HAP-1 (cell line): ENCODE measurements at regions not wholly inside any gene's neighbourhood (a gene's known extent, or its start where the extent isn't known, plus 50 kb on each side); places are given as distances from the start of the nearest gene placed in this dataset.

Source experiments
- DNase-seq, 2 experiments: peaks; one replicate each; pipeline ENCODE4 v3.0.0-alpha.2; 2016 to 2020; ENCODE audit warnings: low spot score in 2 of 2
- H3K27me3 ChIP-seq: fragments of 250-450 bp; sonication (Bioruptor Pico); 2 replicates; pipeline ENCODE4 v1.5.1; 2020; ENCODE audit warnings: low read depth, mild to moderate bottlenecking, moderate library complexity
- H3K36me3 ChIP-seq: fragments of 250-450 bp; sonication (Bioruptor Pico); replicated peaks from 2 replicates; pipeline ENCODE4 v1.5.1; 2020; ENCODE audit warnings: mild to moderate bottlenecking
- H3K4me1 ChIP-seq: fragments of 250-450 bp; sonication (Bioruptor Pico); 2 replicates; pipeline ENCODE4 v1.5.1; 2020; ENCODE audit warnings: mild to moderate bottlenecking
- H3K4me3 ChIP-seq: fragments of 250-450 bp; sonication (Bioruptor Pico); 2 replicates; pipeline ENCODE4 v1.5.1; 2020; ENCODE audit warnings: mild to moderate bottlenecking, moderate library complexity
- H3K9me3 ChIP-seq: fragments of 250-450 bp; sonication (Bioruptor Pico); 2 replicates; pipeline ENCODE4 v1.5.1; 2020; ENCODE audit warnings: mild to moderate bottlenecking, moderate library complexity
- in situ Hi-C: fragments of 300-500 bp; cut with MboI; formaldehyde crosslinking; loops from 3 replicates; pipeline ENCODE4 v1.14.3; 2020; ENCODE audit warnings: low sequenced_read_pairs, inconsistent platforms, mixed read lengths

DNA sequence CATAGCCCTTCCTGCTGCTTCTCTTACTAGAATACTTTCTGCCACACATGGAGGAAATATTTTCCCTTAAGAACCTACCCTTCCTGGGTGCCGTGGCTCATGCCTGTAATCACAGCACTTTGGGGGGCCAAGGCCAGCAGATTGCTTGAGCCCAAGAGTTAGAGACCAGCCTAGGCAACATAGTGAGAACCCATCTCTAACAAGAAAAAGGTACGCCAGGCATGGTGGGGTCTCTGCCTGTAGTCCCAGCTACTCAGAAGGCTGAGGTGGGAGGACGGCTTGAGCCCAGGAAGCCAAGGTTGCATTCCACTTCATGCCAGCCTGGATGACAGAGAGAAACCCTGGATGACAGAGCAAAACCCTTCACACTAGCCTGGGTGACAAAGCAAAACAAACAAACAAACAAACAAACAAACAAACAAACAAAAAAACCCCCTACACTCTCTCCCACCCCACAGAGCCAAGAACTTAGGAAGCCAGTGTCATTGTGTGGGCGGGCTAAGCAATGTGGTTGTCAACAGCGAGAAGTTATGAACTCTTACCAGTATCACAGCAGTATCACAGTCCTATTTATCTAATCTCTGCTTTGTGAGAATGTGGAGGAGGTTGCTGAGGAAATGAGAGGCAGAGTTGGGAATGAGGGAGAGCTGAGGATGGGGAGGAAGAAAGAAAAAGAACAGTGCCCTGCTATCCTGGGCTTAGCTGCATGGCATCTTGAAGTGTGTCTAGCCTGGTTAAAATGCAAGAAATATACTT, 53.8 kb upstream of the CLEC14A start:
- no peak for DNase-seq
- Histone ChIP-seq H3K4me3 (no peak overlapping the region), H3K4me1 (no peaks in the 10 kb centered on the region), H3K36me3 (no peaks in the 10 kb centered on the region), H3K9me3 (0 out of 2 replicates have a peak, but pooled peaks cover 3% of the 10 kb centered on the region), H3K27me3 (no peaks in the 10 kb centered on the region)
- in situ Hi-C loops, result no loop called here
